HEK293T (cell line): ENCODE measurements at regions not wholly inside any gene's neighbourhood (a gene's known extent, or its start where the extent isn't known, plus 50 kb on each side); places are given as distances from the start of the nearest gene placed in this dataset.

Experiments
- CTCF ChIA-PET: fragments of 350-600 bp; formaldehyde crosslinking; extraction: SDS; loops from one replicate; lab custom pipeline; 2021; ENCODE audit warnings: antibody characterized with exemption, inconsistent platforms; lab: Yijun Ruan, JAX
- POLR2A ChIA-PET: fragments of 350-600 bp; formaldehyde crosslinking; extraction: SDS; loops from one replicate; lab custom pipeline; 2020; ENCODE audit warnings: antibody characterized with exemption, inconsistent platforms; lab: Yijun Ruan, JAX
- DNase-seq: peaks from one replicate; pipeline ENCODE4 v3.0.0; 2012; ENCODE audit warnings: mixed read lengths; ENCODE audit errors: extremely low spot score
- ARNT ChIP-seq: fragments of 450-650 bp; IDR thresholded peaks from 2 replicates; pipeline ENCODE4 v1.6.1; 2017; ENCODE audit warnings: mild to moderate bottlenecking
- BHLHE40 ChIP-seq: fragments of 450-650 bp; IDR thresholded peaks from 2 replicates; pipeline ENCODE4 v1.6.1; 2016; ENCODE audit warnings: mild to moderate bottlenecking, moderate library complexity, borderline replicate concordance
- CTBP1 ChIP-seq: fragments of 450-650 bp; IDR thresholded peaks from 2 replicates; pipeline ENCODE4 v1.6.1; 2016; ENCODE audit warnings: borderline replicate concordance
- ELF4 ChIP-seq: fragments of 450-650 bp; IDR thresholded peaks from 2 replicates; pipeline ENCODE4 v1.6.1; 2017; ENCODE audit warnings: antibody characterized with exemption
- FOXA1 ChIP-seq: fragments of 450-650 bp; IDR thresholded peaks from 2 replicates; pipeline ENCODE4 v1.6.1; 2016; ENCODE audit warnings: mild to moderate bottlenecking
- FOXK2 ChIP-seq: fragments of 450-650 bp; IDR thresholded peaks from 2 replicates; pipeline ENCODE4 v1.6.1; 2016; ENCODE audit warnings: mild to moderate bottlenecking
- FOXM1 ChIP-seq: fragments of 450-650 bp; IDR thresholded peaks from 2 replicates; pipeline ENCODE4 v1.6.1; 2017; ENCODE audit warnings: mild to moderate bottlenecking, borderline replicate concordance
- HDGF ChIP-seq: fragments of 450-650 bp; IDR thresholded peaks from 2 replicates; pipeline ENCODE4 v1.6.1; 2017; ENCODE audit warnings: antibody characterized with exemption, borderline replicate concordance
- L3MBTL2 ChIP-seq: fragments of 450-650 bp; conservative IDR thresholded peaks from 2 replicates; pipeline ENCODE4 v1.6.1; 2016; ENCODE audit warnings: mild to moderate bottlenecking
- LEF1 ChIP-seq: fragments of 450-650 bp; IDR thresholded peaks from 2 replicates; pipeline ENCODE4 v1.6.1; 2017; ENCODE audit warnings: mild to moderate bottlenecking, borderline replicate concordance
- NFRKB ChIP-seq: fragments of 450-650 bp; IDR thresholded peaks from 2 replicates; pipeline ENCODE4 v1.6.1; 2016; ENCODE audit warnings: mild to moderate bottlenecking, moderate library complexity
- SP1 ChIP-seq: fragments of 450-650 bp; IDR thresholded peaks from 2 replicates; pipeline ENCODE4 v1.6.1; 2017
- SUZ12 ChIP-seq: fragments of 450-650 bp; IDR thresholded peaks from 2 replicates; pipeline ENCODE4 v1.6.1; 2016; ENCODE audit warnings: mild to moderate bottlenecking
- TARDBP ChIP-seq: fragments of 450-650 bp; IDR thresholded peaks from 2 replicates; pipeline ENCODE4 v1.6.1; 2016
- ZNF384 ChIP-seq: fragments of 450-650 bp; IDR thresholded peaks from 2 replicates; pipeline ENCODE4 v1.6.1; 2016
- TF ChIP-seq, protein P1 (sequence below): fragments of 450-650 bp; IDR thresholded peaks from 2 replicates; pipeline ENCODE4 v1.6.1; 2016

DNA sequence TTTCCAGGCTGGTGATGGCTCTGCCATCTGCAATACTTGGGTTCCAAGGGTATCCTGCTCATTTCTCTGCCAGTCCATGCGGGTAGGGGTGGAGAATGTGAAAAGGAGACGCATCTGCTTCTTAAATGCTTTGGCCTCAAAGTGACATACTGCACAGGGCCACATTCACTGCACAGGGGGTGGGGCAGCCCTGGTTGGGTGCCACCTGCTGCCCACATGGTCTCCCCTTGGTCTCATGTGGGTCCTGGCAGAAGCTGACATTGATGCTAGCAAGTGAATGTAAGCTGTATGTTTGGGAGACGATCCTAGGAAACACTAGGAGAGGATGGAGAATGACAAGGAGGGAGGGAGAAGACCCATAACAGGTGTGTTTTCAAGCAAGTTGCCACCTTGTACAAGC, 140.9 kb downstream of the EDN3 start:
- POLR2A ChIA-PET, result no interaction called here
- CTCF ChIA-PET, result interaction anchor here (1.1 kb wide), 1 partner anchor 14 kb away, joined by 3 read pairs; no protein-coding TSS in a partner anchor
- no peak for DNase-seq
- TF ChIP-seq BHLHE40 (no peak), CTBP1 (no peak)

DNA sequence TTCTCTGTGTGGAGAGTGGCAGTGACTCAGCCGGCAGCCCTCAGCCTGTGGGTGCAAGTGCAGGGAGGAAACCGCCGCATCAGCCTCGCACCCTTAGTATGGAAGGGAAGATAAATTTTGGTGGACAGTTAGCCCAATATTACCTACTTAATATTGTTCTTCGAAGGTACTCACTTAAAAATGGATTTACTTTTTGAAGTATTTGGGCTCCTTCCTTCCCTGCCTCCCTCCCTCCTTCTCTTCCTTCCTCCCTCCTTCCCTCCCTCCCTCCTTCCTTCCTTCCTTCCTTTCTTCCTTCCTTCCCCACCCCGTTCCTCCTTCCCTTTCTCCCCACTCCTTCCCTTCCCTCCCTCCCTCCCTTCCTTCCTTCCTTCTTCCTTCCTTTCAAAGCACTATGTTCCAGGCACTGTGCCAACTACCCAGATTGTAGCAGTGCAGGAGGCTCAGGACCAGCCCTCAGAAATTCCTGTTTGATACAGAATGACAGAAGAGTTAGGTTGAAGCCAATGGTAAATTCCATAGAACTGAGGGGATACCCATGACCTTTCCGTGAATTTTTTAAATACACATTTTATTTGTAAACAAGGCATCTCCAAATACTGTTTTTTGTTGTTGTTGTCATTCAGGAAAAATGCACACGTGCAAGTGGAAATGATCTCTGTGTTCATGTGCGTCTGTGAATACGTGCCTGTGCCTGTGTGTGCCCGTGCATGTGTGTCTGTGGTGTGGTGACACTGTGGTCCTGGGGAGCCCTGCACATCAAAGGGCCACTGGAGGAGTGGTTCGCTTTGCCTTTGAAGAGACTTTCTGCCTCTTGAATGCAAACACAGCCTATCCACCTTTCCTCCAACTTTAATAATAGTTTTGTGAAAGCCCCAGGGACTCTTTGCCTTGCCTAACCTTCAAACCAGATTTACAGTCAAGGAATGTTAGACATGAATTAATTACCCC, 141.7 kb downstream of the EDN3 start:
- CTCF ChIA-PET, result interaction anchor here (1.1 kb wide), 1 partner anchor 13 kb away, joined by 3 read pairs; no protein-coding TSS in a partner anchor
- POLR2A ChIA-PET, result no interaction called here
- DNase-seq, result no peak

DNA sequence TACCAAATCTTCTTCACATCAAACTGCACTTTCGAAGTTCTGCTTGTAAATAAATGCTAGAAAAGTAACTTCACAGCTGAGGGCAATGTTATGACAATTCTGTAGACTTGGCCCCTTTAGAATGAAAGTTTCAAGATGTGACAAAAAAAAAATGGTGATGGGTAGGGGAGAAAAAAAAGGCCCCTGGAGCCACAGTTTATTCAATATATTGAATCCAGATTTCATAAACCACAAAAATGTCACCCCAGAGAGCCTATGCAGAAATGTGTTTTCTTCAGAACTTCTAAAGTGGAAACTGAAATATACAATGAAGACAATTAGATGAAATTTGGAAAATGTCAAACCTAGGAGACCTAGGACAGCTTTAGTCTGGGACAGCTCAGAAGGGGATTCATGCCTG, 143.1 kb downstream of the EDN3 start:
- TF ChIP-seq, protein P1, sequence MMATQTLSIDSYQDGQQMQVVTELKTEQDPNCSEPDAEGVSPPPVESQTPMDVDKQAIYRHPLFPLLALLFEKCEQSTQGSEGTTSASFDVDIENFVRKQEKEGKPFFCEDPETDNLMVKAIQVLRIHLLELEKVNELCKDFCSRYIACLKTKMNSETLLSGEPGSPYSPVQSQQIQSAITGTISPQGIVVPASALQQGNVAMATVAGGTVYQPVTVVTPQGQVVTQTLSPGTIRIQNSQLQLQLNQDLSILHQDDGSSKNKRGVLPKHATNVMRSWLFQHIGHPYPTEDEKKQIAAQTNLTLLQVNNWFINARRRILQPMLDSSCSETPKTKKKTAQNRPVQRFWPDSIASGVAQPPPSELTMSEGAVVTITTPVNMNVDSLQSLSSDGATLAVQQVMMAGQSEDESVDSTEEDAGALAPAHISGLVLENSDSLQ, result no peak
- TF ChIP-seq ZNF384 (no peak), FOXM1 (no peak), SUZ12 (no peak), L3MBTL2 (no peak), SP1 (no peak), CTBP1 (no peak), FOXK2 (no peak), LEF1 (no peak), BHLHE40 (no peak), TARDBP (no peak), ARNT (no peak), HDGF (no peak), ELF4 (no peak), NFRKB (no peak), FOXA1 (no peak)
- no peak for DNase-seq
- ChIA-PET POLR2A (no interaction called here), CTCF (no interaction called here)

More for the DNA sequence above, 141.7 kb downstream of the EDN3 start:
- TF ChIP-seq CTBP1 (no peak), FOXM1 (no peak), ARNT (no peak), FOXA1 (no peak), SUZ12 (no peak), FOXK2 (no peak)

- ChIA-PET POLR2A (no interaction called here), CTCF (interaction anchor here (0.6 kb wide), 1 partner anchor 10 kb away, joined by 3 read pairs; no protein-coding TSS in a partner anchor)
- TF ChIP-seq HDGF (no peak), ELF4 (no peak), ZNF384 (no peak), FOXM1 (no peak), TARDBP (no peak), L3MBTL2 (no peak), LEF1 (no peak)
- TF ChIP-seq, protein P1, result no peak
- DNase-seq, result no peak
Observed at GRCh38 chr20:59446376-59446775, 146.0 kb downstream of the EDN3 start.

- CTCF ChIA-PET, result interaction anchor here (1.4 kb wide), 1 partner anchor 7 kb away, joined by 5 read pairs; no protein-coding TSS in a partner anchor
- no peak for TF ChIP-seq LEF1
- TF ChIP-seq FOXK2, result no peak
- TF ChIP-seq NFRKB, result no peak
- no peak for TF ChIP-seq HDGF
- TF ChIP-seq L3MBTL2, result no peak
- TF ChIP-seq ZNF384, result no peak
- no peak for TF ChIP-seq BHLHE40
- TF ChIP-seq SUZ12, result no peak
- no peak for TF ChIP-seq SP1
- no peak for TF ChIP-seq FOXM1
- TF ChIP-seq FOXA1, result no peak
- no peak for TF ChIP-seq CTBP1
- no peak for TF ChIP-seq ARNT
- no peak for TF ChIP-seq TARDBP
- no peak for TF ChIP-seq ELF4
- POLR2A ChIA-PET, result no interaction called here
- no peak for DNase-seq
Observed at GRCh38 chr20:59448196-59448595, 147.8 kb downstream of the EDN3 start.

DNA sequence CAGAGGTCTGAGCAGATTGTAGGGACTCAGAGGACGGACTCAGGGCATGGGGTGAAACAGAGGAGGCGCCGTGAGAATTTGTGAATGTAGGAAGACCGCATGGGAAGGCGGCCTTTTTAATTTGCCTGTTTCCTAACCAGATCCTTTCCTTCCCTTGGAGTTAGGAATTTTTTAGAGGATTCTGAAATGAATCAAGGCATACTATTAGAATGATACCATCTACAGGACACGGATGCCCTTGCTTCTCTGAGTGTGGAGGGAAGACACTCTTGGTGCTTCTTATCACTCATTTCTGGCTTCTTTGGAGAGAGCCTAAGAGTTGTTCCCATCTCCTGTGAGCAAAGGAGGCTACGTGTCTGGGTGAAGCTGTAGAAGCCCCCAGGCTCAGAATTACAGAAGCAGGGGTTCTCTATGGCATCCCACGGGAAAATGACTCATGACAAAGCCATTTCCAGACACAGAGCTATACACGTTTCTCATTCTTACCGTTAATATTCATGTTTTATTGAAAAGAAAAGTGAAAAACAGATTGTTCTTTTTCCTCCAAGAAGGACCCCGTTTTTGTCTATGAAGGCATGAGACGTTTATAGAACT, 148.5 kb downstream of the EDN3 start:
- CTCF ChIA-PET, result no interaction called here
- DNase-seq, result no peak
- TF ChIP-seq TARDBP (no peak), FOXA1 (no peak), CTBP1 (no peak), FOXK2 (no peak), HDGF (no peak), SP1 (no peak), ZNF384 (no peak), L3MBTL2 (no peak), LEF1 (no peak), FOXM1 (no peak)
- POLR2A ChIA-PET, result no interaction called here
